ENCODE measurements at regions not wholly inside any gene's neighbourhood (a gene's known extent, or its start where the extent isn't known, plus 50 kb on each side); places are given as distances from the start of the nearest gene placed in this dataset.

DNA sequence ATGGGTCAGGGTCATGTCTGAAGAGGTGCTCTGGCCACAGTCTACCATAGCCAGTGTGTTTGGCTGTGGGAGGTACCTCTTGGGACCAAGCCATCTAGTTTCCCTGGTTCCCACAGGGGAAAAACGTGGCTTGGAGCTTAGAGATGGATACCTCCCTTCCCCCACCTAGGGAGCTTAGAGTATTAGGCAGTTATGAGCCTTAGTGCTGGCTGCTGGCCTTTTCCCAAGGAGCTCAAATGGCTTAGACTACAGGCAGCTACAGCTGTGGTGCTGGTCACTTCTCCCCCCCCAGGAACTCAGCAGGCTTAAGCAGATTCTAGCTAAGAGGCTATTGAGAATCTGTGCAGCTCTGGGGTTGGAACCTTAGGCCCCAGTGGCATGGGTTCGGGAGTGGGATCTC, 591.2 kb downstream of the NSUN3 start:
- TF ChIP-seq, protein P1, sequence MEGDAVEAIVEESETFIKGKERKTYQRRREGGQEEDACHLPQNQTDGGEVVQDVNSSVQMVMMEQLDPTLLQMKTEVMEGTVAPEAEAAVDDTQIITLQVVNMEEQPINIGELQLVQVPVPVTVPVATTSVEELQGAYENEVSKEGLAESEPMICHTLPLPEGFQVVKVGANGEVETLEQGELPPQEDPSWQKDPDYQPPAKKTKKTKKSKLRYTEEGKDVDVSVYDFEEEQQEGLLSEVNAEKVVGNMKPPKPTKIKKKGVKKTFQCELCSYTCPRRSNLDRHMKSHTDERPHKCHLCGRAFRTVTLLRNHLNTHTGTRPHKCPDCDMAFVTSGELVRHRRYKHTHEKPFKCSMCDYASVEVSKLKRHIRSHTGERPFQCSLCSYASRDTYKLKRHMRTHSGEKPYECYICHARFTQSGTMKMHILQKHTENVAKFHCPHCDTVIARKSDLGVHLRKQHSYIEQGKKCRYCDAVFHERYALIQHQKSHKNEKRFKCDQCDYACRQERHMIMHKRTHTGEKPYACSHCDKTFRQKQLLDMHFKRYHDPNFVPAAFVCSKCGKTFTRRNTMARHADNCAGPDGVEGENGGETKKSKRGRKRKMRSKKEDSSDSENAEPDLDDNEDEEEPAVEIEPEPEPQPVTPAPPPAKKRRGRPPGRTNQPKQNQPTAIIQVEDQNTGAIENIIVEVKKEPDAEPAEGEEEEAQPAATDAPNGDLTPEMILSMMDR (IDR thresholded peaks at IDR 0.05) = no peak
- no peak for TF ChIP-seq EZH2 (IDR thresholded peaks at IDR 0.05; ENCODE audit: borderline replicate concordance, insufficient read depth, low read depth, low read length, poor library complexity, severe bottlenecking)

All from B cell (primary cell).